MM.1S (cell line): ENCODE measurements at regions not wholly inside any gene's neighbourhood (a gene's known extent, or its start where the extent isn't known, plus 50 kb on each side); places are given as distances from the start of the nearest gene placed in this dataset.

ENCODE experiments used
- DNase-seq: peaks from one replicate; pipeline ENCODE4 v3.0.0-alpha.2; 2015
- H2AFZ ChIP-seq: fragments of 300-600 bp; sonication (generic); 2 replicates; pipeline ENCODE4 v1.6.0; 2016; ENCODE audit warnings: antibody characterized with exemption, low read length
- H3F3A ChIP-seq: fragments of 300-600 bp; sonication (generic); 2 replicates; pipeline ENCODE4 v1.6.1; 2016; ENCODE audit warnings: mild to moderate bottlenecking, antibody characterized with exemption, low read length, moderate library complexity, mixed read lengths; ENCODE audit not compliant: insufficient read depth
- H3K27ac ChIP-seq: fragments of 300-600 bp; sonication (generic); 2 replicates; pipeline ENCODE4 v1.5.1; 2016; ENCODE audit warnings: mild to moderate bottlenecking, low read length
- H3K27me3 ChIP-seq: fragments of 300-600 bp; sonication (generic); replicated peaks from 2 replicates; pipeline ENCODE4 v1.6.0; 2016; ENCODE audit warnings: low read length; ENCODE audit not compliant: insufficient read depth
- H3K36me3 ChIP-seq: fragments of 300-600 bp; sonication (generic); replicated peaks from 2 replicates; pipeline ENCODE4 v1.6.1; 2016; ENCODE audit warnings: mild to moderate bottlenecking, low read length, mixed read lengths; ENCODE audit not compliant: insufficient read depth
- H3K4me1 ChIP-seq: fragments of 300-600 bp; sonication (generic); 2 replicates; pipeline ENCODE4 v1.6.1; 2016; ENCODE audit warnings: low read length, mixed read lengths
- H3K4me2 ChIP-seq: fragments of 300-600 bp; sonication (generic); 2 replicates; pipeline ENCODE4 v1.6.0; 2016; ENCODE audit warnings: low read depth, low read length
- H3K4me3 ChIP-seq: fragments of 300-600 bp; sonication (generic); 2 replicates; pipeline ENCODE4 v1.5.1; 2016; ENCODE audit warnings: low read length, mixed read lengths
- H3K79me2 ChIP-seq: fragments of 300-600 bp; sonication (generic); 2 replicates; pipeline ENCODE4 v1.6.1; 2016; ENCODE audit warnings: mixed run types, low read length, mixed read lengths
- H3K9ac ChIP-seq: fragments of 300-600 bp; sonication (generic); 2 replicates; pipeline ENCODE4 v1.6.1; 2016; ENCODE audit warnings: low read length, mixed read lengths
- H3K9me2 ChIP-seq: fragments of 300-600 bp; sonication (generic); replicated peaks from 2 replicates; pipeline ENCODE4 v1.6.1; 2016; ENCODE audit warnings: mild to moderate bottlenecking, low read length, mixed read lengths; ENCODE audit not compliant: insufficient read depth
- H3K9me3 ChIP-seq: fragments of 300-600 bp; sonication (generic); replicated peaks from 2 replicates; pipeline ENCODE4 v1.6.1; 2016; ENCODE audit warnings: mild to moderate bottlenecking, low read length, mixed read lengths; ENCODE audit not compliant: insufficient read depth
- H4K20me1 ChIP-seq: fragments of 300-600 bp; sonication (generic); 2 replicates; pipeline ENCODE4 v1.6.1; 2016; ENCODE audit warnings: mild to moderate bottlenecking, low read length, moderate library complexity, mixed read lengths; ENCODE audit not compliant: insufficient read depth
- CTCF ChIP-seq: fragments of 300-600 bp; sonication (generic); IDR thresholded peaks from 2 replicates; pipeline ENCODE4 v1.5.1; 2016; ENCODE audit warnings: antibody characterized with exemption, low read length, mixed read lengths
- EZH2 ChIP-seq: fragments of 300-600 bp; sonication (generic); optimal IDR thresholded peaks from 2 replicates; pipeline ENCODE3; 2017; ENCODE audit warnings: low read depth, mild to moderate bottlenecking, antibody characterized with exemption, low read length, mixed read lengths
- EZH2phosphoT487 ChIP-seq: fragments of 300-600 bp; sonication (generic); IDR thresholded peaks from 2 replicates; pipeline ENCODE4 v1.6.1; 2018; ENCODE audit warnings: antibody characterized with exemption, low read length

- H3K4me3 ChIP-seq: no peak overlapping the region
- no peaks in the 10 kb centered on the region for H3K36me3 ChIP-seq
- H3K9me2 ChIP-seq: no peaks in the 10 kb centered on the region
- TF ChIP-seq CTCF: no peak
- no peak for TF ChIP-seq EZH2
- no peak for TF ChIP-seq EZH2phosphoT487
- H4K20me1 ChIP-seq: no peaks in the 10 kb centered on the region
- no peaks in the 10 kb centered on the region for H3K27me3 ChIP-seq
- H3K9ac ChIP-seq: no peak overlapping the region
- no peaks in the 10 kb centered on the region for H3K9me3 ChIP-seq
- H3K4me1 ChIP-seq: no peaks in the 10 kb centered on the region
- H2AFZ ChIP-seq: no peak overlapping the region
- no peak overlapping the region for H3K4me2 ChIP-seq
- H3K27ac ChIP-seq: no peak overlapping the region
- no peaks in the 10 kb centered on the region for H3F3A ChIP-seq
- no peak for DNase-seq
- no peaks in the 10 kb centered on the region for H3K79me2 ChIP-seq
Measured at GRCh38 chr13:82305588-82305987, 1576.7 kb downstream of the SLITRK1 start.

GRCh38 chr13:82298106-82298505, 1584.2 kb downstream of the SLITRK1 start:
- H4K20me1 ChIP-seq: no peaks in the 10 kb centered on the region
- no peaks in the 10 kb centered on the region for H3K4me1 ChIP-seq
- H3K79me2 ChIP-seq: no peaks in the 10 kb centered on the region
- H3K27me3 ChIP-seq: no peaks in the 10 kb centered on the region
- no peak overlapping the region for H3K4me3 ChIP-seq
- H3K9me2 ChIP-seq: no peaks in the 10 kb centered on the region
- no peaks in the 10 kb centered on the region for H3K9me3 ChIP-seq
- no peak overlapping the region for H3K27ac ChIP-seq
- no peak overlapping the region for H3K4me2 ChIP-seq
- no peaks in the 10 kb centered on the region for H3K36me3 ChIP-seq
- DNase-seq: no peak
- H3F3A ChIP-seq: no peaks in the 10 kb centered on the region
- H3K9ac ChIP-seq: no peak overlapping the region
- H2AFZ ChIP-seq: no peak overlapping the region
- no peak for TF ChIP-seq EZH2phosphoT487
- no peak for TF ChIP-seq EZH2
- no peak for TF ChIP-seq CTCF

GRCh38 chr13:82294226-82294625, 1588.0 kb downstream of the SLITRK1 start:
- DNase-seq: no peak
- no peak overlapping the region for H3K4me2 ChIP-seq
- H3K36me3 ChIP-seq: no peaks in the 10 kb centered on the region
- no peaks in the 10 kb centered on the region for H3K79me2 ChIP-seq
- H3K27ac ChIP-seq: no peak overlapping the region
- no peak overlapping the region for H2AFZ ChIP-seq
- TF ChIP-seq EZH2: no peak
- TF ChIP-seq CTCF: no peak
- TF ChIP-seq EZH2phosphoT487: no peak
- H3K9me3 ChIP-seq: no peaks in the 10 kb centered on the region
- no peaks in the 10 kb centered on the region for H3K27me3 ChIP-seq
- no peak overlapping the region for H3K4me3 ChIP-seq
- H3F3A ChIP-seq: no peaks in the 10 kb centered on the region
- no peaks in the 10 kb centered on the region for H3K4me1 ChIP-seq
- H4K20me1 ChIP-seq: no peaks in the 10 kb centered on the region
- no peak overlapping the region for H3K9ac ChIP-seq
- H3K9me2 ChIP-seq: no peaks in the 10 kb centered on the region
